ENCODE measurements at regions not wholly inside any gene's neighbourhood (a gene's known extent, or its start where the extent isn't known, plus 50 kb on each side); places are given as distances from the start of the nearest gene placed in this dataset.

- TF ChIP-seq YY1 (IDR thresholded peaks at IDR 0.05; ENCODE audit: extremely low read depth, insufficient replicate concordance, low read depth, low read length) (no peak), SRF (IDR thresholded peaks at IDR 0.05; ENCODE audit: low read depth) (no peak), POLR2A (IDR thresholded peaks at IDR 0.05; ENCODE audit: borderline replicate concordance, extremely low read depth, insufficient read depth, insufficient read length) (no peak), JUND (IDR thresholded peaks at IDR 0.05) (no peak), ATF3 (IDR thresholded peaks at IDR 0.05) (no peak), POLR2AphosphoS5 (IDR thresholded peaks at IDR 0.05; ENCODE audit: low read depth, low read length) (no peak)
Observed at GRCh38 chr2:172234716-172235691, 132.3 kb upstream of the DLX2 start.

Measured in HCT116 (cell line).